ENCODE measurements at regions not wholly inside any gene's neighbourhood (a gene's known extent, or its start where the extent isn't known, plus 50 kb on each side); places are given as distances from the start of the nearest gene placed in this dataset.
"Not testable (repeated sequence)": the region's sequence is repeated elsewhere in the genome, so short reads cannot be mapped to it uniquely, and the experiment has no call there.

- no peak for DNase-seq (ENCODE audit: low read depth in 1 of 2, low spot score in 1 of 2)
- Histone ChIP-seq H3K4me3 (no peak overlapping the region), H3K27me3 (no peaks in the 10 kb centered on the region), H3K36me3 (no peaks in the 10 kb centered on the region), H3K4me1 (ENCODE audit: low read depth) (no peaks in the 10 kb centered on the region), H3K9me3 (ENCODE audit: low read depth) (no peaks in the 10 kb centered on the region), H3K27ac (no peak overlapping the region)
- no peak for TF ChIP-seq CTCF (IDR thresholded peaks at IDR 0.05; ENCODE audit: low read depth, low read length)
These were observed 2325.6 kb upstream of the PCDH20 start for GRCh38 chr13:63741029-63741813.

DNA sequence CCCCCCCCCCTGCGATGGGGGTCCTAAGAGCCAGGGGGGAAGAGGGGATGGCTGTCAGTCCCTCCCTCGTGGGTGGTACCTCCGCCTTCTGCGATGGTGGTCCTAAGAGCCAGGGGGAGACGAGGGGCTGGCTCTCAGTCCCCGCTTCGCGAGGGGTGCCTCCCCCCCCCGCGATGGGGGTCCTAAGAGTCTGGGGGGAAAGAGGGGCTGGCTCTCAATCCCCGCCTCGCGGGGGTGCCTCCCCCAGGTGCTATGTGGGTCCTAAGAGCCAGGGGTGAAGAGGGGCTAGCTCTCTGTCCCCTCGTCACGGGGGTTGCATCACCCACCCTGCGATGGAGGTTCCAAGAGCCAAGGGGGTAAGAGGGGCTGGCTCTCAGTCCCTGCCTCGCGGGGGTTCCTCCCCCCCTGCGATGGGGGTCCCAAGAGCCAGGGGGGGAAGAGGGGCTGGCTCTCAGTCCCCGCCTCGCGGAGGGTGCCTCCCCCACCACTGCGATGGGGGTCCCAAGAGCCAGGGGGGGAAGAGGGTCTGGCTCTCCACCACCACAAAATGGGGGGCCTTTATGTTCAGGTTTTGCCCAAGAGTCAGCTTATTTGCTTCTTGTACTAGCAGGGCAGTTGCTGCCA is 2323.6 kb upstream of the PCDH20 start:
- not testable (repeated sequence) for DNase-seq (ENCODE audit: low read depth in 1 of 2, low spot score in 1 of 2); H3K27me3 ChIP-seq; H3K36me3 ChIP-seq; H3K4me3 ChIP-seq; H3K9me3 ChIP-seq (ENCODE audit: low read depth); H3K27ac ChIP-seq; H3K4me1 ChIP-seq (ENCODE audit: low read depth)

GRCh38 chr13:63737418-63737817 is 2321.8 kb upstream of the PCDH20 start:
- no peaks in the 10 kb centered on the region for H3K9me3 ChIP-seq (ENCODE audit: low read depth)
- H3K27me3 ChIP-seq = no peaks in the 10 kb centered on the region
- H3K4me3 ChIP-seq = no peak overlapping the region
- H3K27ac ChIP-seq = no peak overlapping the region
- DNase-seq (ENCODE audit: low read depth in 1 of 2, low spot score in 1 of 2) = no peak
- H3K36me3 ChIP-seq = no peaks in the 10 kb centered on the region
- TF ChIP-seq CTCF (IDR thresholded peaks at IDR 0.05; ENCODE audit: low read depth, low read length) = no peak
- no peaks in the 10 kb centered on the region for H3K4me1 ChIP-seq (ENCODE audit: low read depth)

DNA sequence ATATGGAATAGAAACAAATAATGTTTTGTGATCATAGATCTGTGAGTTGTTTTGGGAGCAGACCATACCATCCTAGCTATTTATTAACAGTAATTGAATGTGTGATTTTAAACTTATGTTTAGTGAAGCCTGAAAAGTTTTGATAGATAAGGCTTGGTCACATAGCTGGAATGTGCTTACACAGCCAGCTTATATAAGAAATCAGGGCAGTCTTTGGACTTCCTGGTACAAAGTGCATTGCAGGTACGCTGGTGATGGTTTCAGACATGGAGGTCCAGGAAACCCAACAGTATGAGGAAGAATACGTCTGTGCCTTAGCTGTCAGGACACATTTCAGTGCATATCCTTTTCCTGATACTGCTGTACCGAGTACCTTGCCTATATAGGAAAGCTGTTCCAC is 2316.2 kb upstream of the PCDH20 start:
- Histone ChIP-seq H3K27me3 (no peaks in the 10 kb centered on the region), H3K9me3 (ENCODE audit: low read depth) (no peaks in the 10 kb centered on the region), H3K27ac (no peak overlapping the region), H3K4me3 (no peak overlapping the region), H3K4me1 (ENCODE audit: low read depth) (peaks cover 14% of the 10 kb centered on the region), H3K36me3 (no peaks in the 10 kb centered on the region)
- no peak for DNase-seq (ENCODE audit: low read depth in 1 of 2, low spot score in 1 of 2)
- no peak for TF ChIP-seq CTCF (IDR thresholded peaks at IDR 0.05; ENCODE audit: low read depth, low read length)

DNA sequence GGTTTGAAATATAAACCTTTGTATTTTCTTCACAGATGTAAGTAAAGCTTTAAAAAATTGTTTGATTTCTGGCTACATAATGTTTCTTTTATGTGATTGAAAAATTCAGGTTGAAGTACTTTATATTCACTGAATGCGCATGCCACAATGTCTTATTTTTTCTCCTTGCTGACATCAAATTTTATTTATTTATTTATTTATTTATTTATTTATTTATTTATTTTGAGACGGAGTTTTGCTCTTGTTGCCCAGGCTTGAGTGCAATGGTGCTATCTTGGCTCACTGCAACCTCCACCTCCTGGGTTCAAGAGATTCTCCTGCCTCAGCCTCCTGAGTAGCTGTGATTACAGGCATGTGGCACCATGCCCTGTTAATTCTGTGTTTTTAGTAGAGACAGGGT is 2296.5 kb upstream of the PCDH20 start:
- not testable (repeated sequence) for DNase-seq (ENCODE audit: low read depth in 1 of 2, low spot score in 1 of 2); H3K9me3 ChIP-seq (ENCODE audit: low read depth); H3K36me3 ChIP-seq; H3K4me1 ChIP-seq (ENCODE audit: low read depth); H3K27me3 ChIP-seq; H3K27ac ChIP-seq; H3K4me3 ChIP-seq

DNA sequence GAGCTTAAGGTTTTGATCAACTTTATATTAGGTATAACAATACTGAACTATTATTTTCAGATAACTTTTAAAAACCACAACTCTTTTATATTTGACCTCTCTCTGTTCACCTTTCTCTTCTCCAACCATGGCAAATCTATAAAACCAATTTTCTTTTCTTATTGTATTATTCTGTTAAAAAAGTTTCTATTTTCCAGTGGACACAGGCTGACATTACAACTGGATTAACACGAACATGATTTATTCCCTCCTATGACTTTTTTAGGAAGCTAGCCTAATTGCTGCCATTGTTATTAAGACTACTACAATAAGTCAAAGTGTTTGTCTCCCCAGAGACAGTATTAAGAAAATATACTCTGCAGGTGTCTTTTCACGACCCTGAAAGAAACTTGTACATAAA is 2291.1 kb upstream of the PCDH20 start:
- Histone ChIP-seq H3K9me3 (ENCODE audit: low read depth) (no peaks in the 10 kb centered on the region), H3K27ac (no peak overlapping the region), H3K4me3 (no peak overlapping the region), H3K36me3 (no peaks in the 10 kb centered on the region), H3K4me1 (ENCODE audit: low read depth) (no peaks in the 10 kb centered on the region), H3K27me3 (no peaks in the 10 kb centered on the region)
- TF ChIP-seq CTCF (IDR thresholded peaks at IDR 0.05; ENCODE audit: low read depth, low read length) = no peak
- DNase-seq (ENCODE audit: low read depth in 1 of 2, low spot score in 1 of 2) = no peak
